Right lobe of liver (tissue), 6 donors: ENCODE measurements at regions not wholly inside any gene's neighbourhood (a gene's known extent, or its start where the extent isn't known, plus 50 kb on each side); places are given as distances from the start of the nearest gene placed in this dataset.

Experiments
- ATAC-seq, 4 donors: fragments of 200-7000 bp; cut with Tn5 transposase; one replicate each; pipeline ENCODE4 v1.9.1; 2020; ENCODE audit warnings: mild to moderate bottlenecking in 4 of 4, moderate library complexity in 4 of 4
- DNase-seq, 3 donors: peaks; one replicate each; pipeline ENCODE4 v3.0.0-alpha.2; 2020
- H3K27ac ChIP-seq, 3 donors: fragments of 200-600 bp; one replicate each; pipeline ENCODE4 v1.8.0; 2022
- H3K27me3 ChIP-seq, 2 donors: fragments of 200-600 bp; one replicate each; pipeline ENCODE4 v1.8.0; 2022
- H3K36me3 ChIP-seq, 4 donors: fragments of 200-600 bp; sonication (generic) in 1 of 4; one replicate each; pipeline versions ENCODE4 v1.5.1 to v1.8.0; 2017 to 2022; ENCODE audit warnings: control low read depth in 1 of 4
- H3K4me1 ChIP-seq, 4 donors: fragments of 200-600 bp; sonication (generic) in 1 of 4; one replicate each; pipeline versions ENCODE4 v1.5.1 to v1.8.0; 2017 to 2022; ENCODE audit warnings: control low read depth in 1 of 4
- H3K4me3 ChIP-seq, 3 donors: fragments of 200-600 bp; one replicate each; pipeline ENCODE4 v1.8.0; 2022
- H3K9me3 ChIP-seq, 4 donors: fragments of 200-600 bp; sonication (generic) in 1 of 4; one replicate each; pipeline versions ENCODE4 v1.5.1 to v1.8.0; 2017 to 2022; ENCODE audit warnings: control low read depth in 1 of 4
- CTCF ChIP-seq, 4 donors: fragments of 200-600 bp in 3 of 4; fragments of 450-650 bp in 1 of 4; IDR thresholded peaks; one replicate each; pipeline versions ENCODE4 v1.5.1 to v1.8.0; 2016 to 2022; ENCODE audit warnings: antibody characterized with exemption in 4 of 4, mild to moderate bottlenecking in 2 of 4
- POLR2A ChIP-seq: fragments of 450-650 bp; IDR thresholded peaks from one replicate; pipeline ENCODE4 v1.6.1; 2017; ENCODE audit warnings: antibody characterized with exemption, mild to moderate bottlenecking
- WGBS: methylation state at CpG from one replicate; pipeline ENCODE4 v1.1.6; 2018; ENCODE audit warnings: low coverage, low lambda C conversion rate; ENCODE audit not compliant: insufficient coverage; ENCODE audit errors: missing lambda C conversion rate; 5-methylcytosine and 5-hydroxymethylcytosine counted together
- intact Hi-C, 2 donors: fragments of 100-400 bp; cut with DNase I; formaldehyde crosslinking; loops; one replicate each; pipeline versions ENCODE4 v1.11.2 to v1.14.1; 2022
- donor health status: DM: no; HTN: yes; CAD: no.
- donor health status: DM: no; HTN: no; CAD: no.
- donor health status: DM: no; HTN: no; CAD: no.
- donor health status: DM: no; HTN: yes; CAD: no.
- donor health status: DM: no; HTN: yes; CAD: no.

GRCh38 chr12:19006626-19007137 lies 122.9 kb upstream of the PLEKHA5 start:
- no peak for TF ChIP-seq POLR2A
- TF ChIP-seq CTCF (IDR thresholded peaks at IDR 0.05): no peak
- Histone ChIP-seq H3K36me3 (no peaks in the 10 kb centered on the region), H3K4me1 (no peaks in the 10 kb centered on the region), H3K9me3 (no peaks in the 10 kb centered on the region), H3K27ac (no peak overlapping the region), H3K27me3 (no peaks in the 10 kb centered on the region), H3K4me3 (no peak overlapping the region)
- ATAC-seq: no peak
- intact Hi-C loops: no loop called here
- 87% methylated on average over 1 of the region's 1 CpG for WGBS
- DNase-seq: no peak

- intact Hi-C loops: no loop called here
- WGBS: 76% methylated on average over 2 of the region's 2 CpGs
- ATAC-seq: no peak
- TF ChIP-seq CTCF (IDR thresholded peaks at IDR 0.05) (no peak), POLR2A (no peak)
- Histone ChIP-seq H3K9me3 (no peaks in the 10 kb centered on the region), H3K27me3 (no peaks in the 10 kb centered on the region), H3K4me3 (no peak overlapping the region), H3K27ac (no peak overlapping the region), H3K4me1 (peaks cover 0 to 7% (median 2%) of the 10 kb centered on the region in 4 donors), H3K36me3 (no peaks in the 10 kb centered on the region)
- no peak for DNase-seq
These were observed 121.4 kb upstream of the PLEKHA5 start for GRCh38 chr12:19008102-19008501.

- TF ChIP-seq POLR2A (no peak), CTCF (IDR thresholded peaks at IDR 0.05) (no peak)
- WGBS: 33% methylated on average over 3 of the region's 3 CpGs
- no peaks in the 10 kb centered on the region for H3K36me3 ChIP-seq
- intact Hi-C loops: no loop called here
- no peaks in the 10 kb centered on the region for H3K9me3 ChIP-seq
- no peak overlapping the region for H3K27ac ChIP-seq
- peaks cover 0 to 18% (median 4%) of the 10 kb centered on the region in 4 donors for H3K4me1 ChIP-seq
- no peaks in the 10 kb centered on the region for H3K27me3 ChIP-seq
- no peak for DNase-seq
- H3K4me3 ChIP-seq: no peak overlapping the region
- ATAC-seq: no peak
These were observed 119.4 kb upstream of the PLEKHA5 start for GRCh38 chr12:19010087-19010486.

- intact Hi-C loops: no loop called here
- no peak for ATAC-seq
- Histone ChIP-seq H3K27ac (no peak overlapping the region), H3K4me1 (peaks cover 0 to 18% (median 4%) of the 10 kb centered on the region in 4 donors), H3K4me3 (no peak overlapping the region), H3K27me3 (no peaks in the 10 kb centered on the region), H3K9me3 (no peaks in the 10 kb centered on the region), H3K36me3 (no peaks in the 10 kb centered on the region)
- DNase-seq: no peak
- WGBS: 89% methylated on average over 3 of the region's 10 CpGs
- TF ChIP-seq POLR2A (no peak), CTCF (IDR thresholded peaks at IDR 0.05) (no peak)
These were observed 118.8 kb upstream of the PLEKHA5 start for GRCh38 chr12:19010726-19011125.

- H3K4me3 ChIP-seq: no peak overlapping the region
- TF ChIP-seq POLR2A (no peak), CTCF (IDR thresholded peaks at IDR 0.05) (no peak)
- no peaks in the 10 kb centered on the region for H3K36me3 ChIP-seq
- intact Hi-C loops: no loop called here
- WGBS: 63% methylated on average over 3 of the region's 3 CpGs
- peaks cover 0 to 24% (median 4%) of the 10 kb centered on the region in 4 donors for H3K4me1 ChIP-seq
- ATAC-seq: peak; percentile 67 to 91 (median 88)
- H3K27ac ChIP-seq: no peak overlapping the region
- no peaks in the 10 kb centered on the region for H3K27me3 ChIP-seq
- no peaks in the 10 kb centered on the region for H3K9me3 ChIP-seq
- no peak for DNase-seq
These were observed 116.6 kb upstream of the PLEKHA5 start for GRCh38 chr12:19012965-19013364.
